PC-3 (cell line): ENCODE measurements at regions not wholly inside any gene's neighbourhood (a gene's known extent, or its start where the extent isn't known, plus 50 kb on each side); places are given as distances from the start of the nearest gene placed in this dataset.

Experiments used
- ATAC-seq: fragments of 200-7000 bp; cut with Tn5 transposase; 2 replicates; pipeline ENCODE4 v1.9.1; 2020; ENCODE audit warnings: mild to moderate bottlenecking, moderate library complexity
- BruUV-seq: library from RNA; stranded (reverse); fragments of 400-500 nt; replicated peaks from 2 replicates; lab custom pipeline; 2021; lab: Mats Ljungman, UMichigan
- CTCF ChIA-PET: fragments of 300-600 bp; sonication (Branson Sonifier 250); formaldehyde crosslinking; loops from one replicate; lab custom pipeline; 2022; ENCODE audit warnings: antibody characterized with exemption; lab: Charles Lee
- POLR2A ChIA-PET: fragments of 300-600 bp; sonication (Branson Sonifier 250); formaldehyde crosslinking; loops from one replicate; lab custom pipeline; 2022; ENCODE audit warnings: antibody characterized with exemption; ENCODE audit not compliant: unreplicated experiment; lab: Charles Lee
- DNase-seq: peaks from one replicate; pipeline ENCODE4 v3.0.0-alpha.2; 2015
- H2AFZ ChIP-seq: fragments of 300-600 bp; sonication (generic); 2 replicates; pipeline ENCODE4 v1.6.0; 2016; ENCODE audit warnings: antibody characterized with exemption, low read length
- H3F3A ChIP-seq: fragments of 300-600 bp; sonication (generic); one replicate; pipeline ENCODE4 v1.6.0; 2017; ENCODE audit warnings: antibody characterized with exemption, low read length, control low read depth, mild to moderate bottlenecking; ENCODE audit not compliant: unreplicated experiment
- H3K27ac ChIP-seq: fragments of 300-600 bp; sonication (generic); 2 replicates; pipeline ENCODE4 v1.5.1; 2016; ENCODE audit warnings: mild to moderate bottlenecking, low read length
- H3K27me3 ChIP-seq: fragments of 300-600 bp; sonication (generic); 2 replicates; pipeline ENCODE4 v1.6.1; 2016; ENCODE audit warnings: low read length, mixed read lengths
- H3K36me3 ChIP-seq: fragments of 300-600 bp; sonication (generic); 2 replicates; pipeline ENCODE4 v1.6.1; 2016; ENCODE audit warnings: low read depth, mixed run types, low read length, mixed read lengths
- H3K4me1 ChIP-seq: fragments of 300-600 bp; sonication (generic); 2 replicates; pipeline ENCODE4 v1.5.1; 2016; ENCODE audit warnings: low read length; ENCODE audit not compliant: insufficient read depth
- H3K4me2 ChIP-seq: fragments of 300-600 bp; sonication (generic); 2 replicates; pipeline ENCODE4 v1.6.0; 2016; ENCODE audit warnings: low read length
- H3K4me3 ChIP-seq: fragments of 300-600 bp; sonication (generic); 2 replicates; pipeline ENCODE4 v1.5.1; 2016; ENCODE audit warnings: mild to moderate bottlenecking, low read length, mixed read lengths
- H3K79me2 ChIP-seq: fragments of 300-600 bp; sonication (generic); 2 replicates; pipeline ENCODE4 v1.6.1; 2017; ENCODE audit warnings: low read length, mixed read lengths
- H3K9ac ChIP-seq: fragments of 300-600 bp; sonication (generic); 2 replicates; pipeline ENCODE4 v1.6.0; 2016; ENCODE audit warnings: mild to moderate bottlenecking, low read length
- H3K9me2 ChIP-seq: fragments of 300-600 bp; sonication (generic); replicated peaks from 2 replicates; pipeline ENCODE4 v1.6.1; 2016; ENCODE audit warnings: mixed run types, low read length, mixed read lengths
- H3K9me3 ChIP-seq: fragments of 300-600 bp; sonication (generic); 2 replicates; pipeline ENCODE4 v1.6.1; 2016; ENCODE audit warnings: low read length, mixed read lengths
- H4K20me1 ChIP-seq: fragments of 300-600 bp; sonication (generic); 2 replicates; pipeline ENCODE4 v1.6.1; 2016; ENCODE audit warnings: low read length, mixed read lengths
- EZH2 ChIP-seq: fragments of 300-600 bp; sonication (generic); IDR thresholded peaks from one replicate; pipeline ENCODE4 v1.6.1; 2017; ENCODE audit warnings: antibody characterized with exemption, mild to moderate bottlenecking, low read length; ENCODE audit not compliant: unreplicated experiment
- EZH2phosphoT487 ChIP-seq: fragments of 300-600 bp; sonication (generic); IDR thresholded peaks from 2 replicates; pipeline ENCODE4 v1.6.1; 2018; ENCODE audit warnings: mild to moderate bottlenecking, antibody characterized with exemption, low read length, borderline replicate concordance
- intact Hi-C: fragments of 100-400 bp; cut with micrococcal nuclease; formaldehyde crosslinking; loops from 2 replicates; pipeline ENCODE4 v1.9.0; 2023
- TF ChIP-seq, protein P1 (sequence below): fragments of 300-600 bp; sonication (generic); conservative IDR thresholded peaks from 2 replicates; pipeline ENCODE4 v1.5.1; 2017; ENCODE audit warnings: antibody characterized with exemption, low read depth, mild to moderate bottlenecking, low read length

GRCh38 chr5:174489215-174489614, 235.2 kb upstream of the MSX2 start:
- DNase-seq (peak; percentile 62), ATAC-seq (peak; percentile 53)
- Histone ChIP-seq H4K20me1 (no peaks in the 10 kb centered on the region), H3K9ac (peak overlapping the region; percentile 15; the same call in 1 of the 2 replicates), H2AFZ (peak overlapping the region; percentile 30; the same call in 1 of the 2 replicates), H3K9me2 (no peaks in the 10 kb centered on the region), H3K27me3 (no peaks in the 10 kb centered on the region), H3K27ac (peak overlapping the region; percentile 72), H3F3A (no peaks in the 10 kb centered on the region), H3K79me2 (no peaks in the 10 kb centered on the region), H3K36me3 (no peaks in the 10 kb centered on the region), H3K9me3 (no peaks in the 10 kb centered on the region), H3K4me3 (no peak overlapping the region), H3K4me2 (peak overlapping the region; percentile 64), H3K4me1 (peaks cover 23% of the 10 kb centered on the region)
- TF ChIP-seq EZH2 (no peak), EZH2phosphoT487 (no peak)
- TF ChIP-seq, protein P1, sequence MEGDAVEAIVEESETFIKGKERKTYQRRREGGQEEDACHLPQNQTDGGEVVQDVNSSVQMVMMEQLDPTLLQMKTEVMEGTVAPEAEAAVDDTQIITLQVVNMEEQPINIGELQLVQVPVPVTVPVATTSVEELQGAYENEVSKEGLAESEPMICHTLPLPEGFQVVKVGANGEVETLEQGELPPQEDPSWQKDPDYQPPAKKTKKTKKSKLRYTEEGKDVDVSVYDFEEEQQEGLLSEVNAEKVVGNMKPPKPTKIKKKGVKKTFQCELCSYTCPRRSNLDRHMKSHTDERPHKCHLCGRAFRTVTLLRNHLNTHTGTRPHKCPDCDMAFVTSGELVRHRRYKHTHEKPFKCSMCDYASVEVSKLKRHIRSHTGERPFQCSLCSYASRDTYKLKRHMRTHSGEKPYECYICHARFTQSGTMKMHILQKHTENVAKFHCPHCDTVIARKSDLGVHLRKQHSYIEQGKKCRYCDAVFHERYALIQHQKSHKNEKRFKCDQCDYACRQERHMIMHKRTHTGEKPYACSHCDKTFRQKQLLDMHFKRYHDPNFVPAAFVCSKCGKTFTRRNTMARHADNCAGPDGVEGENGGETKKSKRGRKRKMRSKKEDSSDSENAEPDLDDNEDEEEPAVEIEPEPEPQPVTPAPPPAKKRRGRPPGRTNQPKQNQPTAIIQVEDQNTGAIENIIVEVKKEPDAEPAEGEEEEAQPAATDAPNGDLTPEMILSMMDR, result no peak
- ChIA-PET CTCF (no interaction called here), POLR2A (no interaction called here)
- intact Hi-C loops, result no loop called here
- BruUV-seq, result no TSS peak

DNA sequence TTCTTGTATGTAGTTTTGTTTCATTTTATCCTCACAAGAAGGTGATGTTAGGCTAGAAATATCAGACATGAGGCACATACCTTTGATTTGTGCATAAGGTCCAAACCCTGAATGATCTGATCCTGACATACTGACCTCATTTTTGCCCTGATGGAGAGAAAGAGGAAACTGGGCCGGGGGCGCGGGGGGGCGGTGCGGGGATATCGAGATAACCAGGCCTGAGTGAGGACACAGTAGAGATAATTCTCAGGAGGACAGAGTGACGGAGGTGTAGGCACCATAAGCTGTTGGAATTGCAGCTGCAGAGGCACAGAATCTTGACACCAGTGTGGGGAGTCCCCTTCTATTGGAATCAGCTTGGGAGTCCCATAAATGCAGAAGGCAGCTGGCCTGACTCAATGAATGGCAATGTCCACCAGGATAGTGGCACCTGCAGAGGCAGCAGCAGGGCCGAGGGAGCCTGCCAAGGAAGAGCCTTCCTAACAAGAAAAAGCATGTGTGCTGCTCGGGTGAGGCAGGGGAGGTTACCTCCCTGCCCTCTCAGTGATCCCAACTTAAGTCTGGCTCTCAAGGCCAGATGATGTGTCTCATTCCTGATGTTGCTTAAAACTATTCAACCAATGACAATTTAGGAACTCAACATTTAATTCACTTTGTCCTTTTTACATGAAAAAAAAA, 234.3 kb upstream of the MSX2 start:
- Histone ChIP-seq H3K4me2 (no peak overlapping the region), H3K27me3 (no peaks in the 10 kb centered on the region), H3K9ac (peak overlapping the region; percentile 15; the same call in 1 of the 2 replicates), H2AFZ (no peak overlapping the region), H3F3A (no peaks in the 10 kb centered on the region), H3K79me2 (no peaks in the 10 kb centered on the region), H3K27ac (peak overlapping the region; percentile 72), H3K4me1 (peaks cover 23% of the 10 kb centered on the region), H3K36me3 (no peaks in the 10 kb centered on the region), H3K9me3 (no peaks in the 10 kb centered on the region), H3K9me2 (no peaks in the 10 kb centered on the region), H4K20me1 (no peaks in the 10 kb centered on the region), H3K4me3 (no peak overlapping the region)
- no peak for TF ChIP-seq EZH2phosphoT487
- TF ChIP-seq, protein P1, result no peak
- TF ChIP-seq EZH2, result no peak
- POLR2A ChIA-PET, result no interaction called here
- BruUV-seq, result no TSS peak
- DNase-seq, result no peak
- no peak for ATAC-seq
- CTCF ChIA-PET, result no interaction called here
- intact Hi-C loops, result no loop called here

- H3K36me3 ChIP-seq, result no peaks in the 10 kb centered on the region
- ChIA-PET POLR2A (no interaction called here), CTCF (no interaction called here)
- peaks cover 23% of the 10 kb centered on the region for H3K4me1 ChIP-seq
- TF ChIP-seq EZH2phosphoT487 (no peak), EZH2 (no peak)
- TF ChIP-seq, protein P1, result no peak
- no TSS peak for BruUV-seq
- no peak overlapping the region for H3K27ac ChIP-seq
- H3K9ac ChIP-seq, result no peak overlapping the region
- no peaks in the 10 kb centered on the region for H4K20me1 ChIP-seq
- no peaks in the 10 kb centered on the region for H3K9me3 ChIP-seq
- H3F3A ChIP-seq, result no peaks in the 10 kb centered on the region
- no peak overlapping the region for H3K4me3 ChIP-seq
- H3K27me3 ChIP-seq, result no peaks in the 10 kb centered on the region
- ATAC-seq (no peak), DNase-seq (no peak)
- H2AFZ ChIP-seq, result no peak overlapping the region
- no peaks in the 10 kb centered on the region for H3K9me2 ChIP-seq
- intact Hi-C loops, result no loop called here
- no peak overlapping the region for H3K4me2 ChIP-seq
- no peaks in the 10 kb centered on the region for H3K79me2 ChIP-seq
Measured at GRCh38 chr5:174490728-174491127, 233.7 kb upstream of the MSX2 start.
